ENCODE measurements at regions not wholly inside any gene's neighbourhood (a gene's known extent, or its start where the extent isn't known, plus 50 kb on each side); places are given as distances from the start of the nearest gene placed in this dataset.

GRCh38 chr6:21360336-21360735 is 233.2 kb upstream of the SOX4 start:
- intact Hi-C loops (cut with micrococcal nuclease): no loop called here
- RAD21 ChIA-PET (ENCODE audit: low non-redundant PET in 1 of 2, low total read pairs in 2 of 2, uncharacterized antibody in 2 of 2, unreplicated experiment in 2 of 2): no interaction called here
- Histone ChIP-seq H3K4me3 (replicated peaks in 1 of 2; ENCODE audit: low read depth in 1 of 2, low read length in 2 of 2) (no peak overlapping the region), H3K9me2 (ENCODE audit: insufficient read depth) (no peaks in the 10 kb centered on the region), H2AFZ (ENCODE audit: low read depth, low read length, poor library complexity, severe bottlenecking) (no peak overlapping the region), H3K27ac (ENCODE audit: low read depth, low read length) (no peak overlapping the region), H3K27me3 (ENCODE audit: insufficient read depth, low read length) (no peaks in the 10 kb centered on the region), H3K79me2 (ENCODE audit: insufficient read depth, low read length) (no peaks in the 10 kb centered on the region), H3K9ac (ENCODE audit: low read length) (no peak overlapping the region), H3K9me3 (ENCODE audit: control insufficient read depth in 1 of 2, insufficient read depth in 1 of 2, low read depth in 1 of 2, low read length in 2 of 2) (no peaks in the 10 kb centered on the region), H3K36me3 (ENCODE audit: control insufficient read depth in 1 of 2, insufficient read depth in 2 of 2, low read length in 2 of 2) (no peaks in the 10 kb centered on the region), H3K4me2 (ENCODE audit: low read length) (no peak overlapping the region), H3K4me1 (ENCODE audit: control insufficient read depth in 1 of 2, insufficient read depth in 2 of 2, low read length in 2 of 2) (no peaks in the 10 kb centered on the region), H4K20me1 (ENCODE audit: insufficient read depth) (no peaks in the 10 kb centered on the region)
- no peak for DNase-seq (ENCODE audit: low read depth, low spot score)
- no TSS peak for BruUV-seq (replicated peaks)
- POLR2A ChIA-PET: no interaction called here
- ATAC-seq: peak; percentile 40; the same call in 1 of the 2 replicates
- CTCF ChIA-PET: no interaction called here
- no peak for TF ChIP-seq POLR2AphosphoS5 (IDR thresholded peaks at IDR 0.05; ENCODE audit: low read depth, low read length)
- no peak for TF ChIP-seq EZH2 (IDR thresholded peaks at IDR 0.05)
- TF ChIP-seq FOSL1 (IDR thresholded peaks at IDR 0.05; ENCODE audit: low read depth): no peak
- TF ChIP-seq ZBTB33 (IDR thresholded peaks at IDR 0.05; ENCODE audit: extremely low read depth, insufficient replicate concordance, low read length): no peak
- TF ChIP-seq YY1 (IDR thresholded peaks at IDR 0.05; ENCODE audit: extremely low read depth, insufficient replicate concordance, low read depth, low read length): no peak
- TF ChIP-seq CBX3 (IDR thresholded peaks at IDR 0.05; ENCODE audit: low read depth): no peak
- TF ChIP-seq POLR2A (IDR thresholded peaks at IDR 0.05; ENCODE audit: borderline replicate concordance, extremely low read depth, insufficient read depth, insufficient read length): no peak
- no peak for TF ChIP-seq RAD21 (IDR thresholded peaks at IDR 0.05; ENCODE audit: low read depth)
- TF ChIP-seq ATF3 (IDR thresholded peaks at IDR 0.05): no peak
- no peak for TF ChIP-seq ZFX (IDR thresholded peaks at IDR 0.05)
- no peak for TF ChIP-seq REST (IDR thresholded peaks at IDR 0.05; ENCODE audit: low read depth)
- no peak for TF ChIP-seq ELF1 (IDR thresholded peaks at IDR 0.05; ENCODE audit: borderline replicate concordance, low read depth)
- no peak for TF ChIP-seq SP1 (IDR thresholded peaks at IDR 0.05; ENCODE audit: low read depth)
- TF ChIP-seq MAX (IDR thresholded peaks at IDR 0.05): no peak

Measured in HCT116 (cell line).